CD4-positive, alpha-beta memory T cell (primary cell): ENCODE measurements at regions not wholly inside any gene's neighbourhood (a gene's known extent, or its start where the extent isn't known, plus 50 kb on each side); places are given as distances from the start of the nearest gene placed in this dataset.

Experiments used
- CTCF ChIA-PET: fragments of 350-600 bp; sonication (Branson Sonifier 250); formaldehyde crosslinking; loops from one replicate; lab custom pipeline; 2021; ENCODE audit warnings: inconsistent platforms; ENCODE audit not compliant: partially characterized antibody; lab: Charles Lee
- POLR2A ChIA-PET: fragments of 350-600 bp; sonication (Branson Sonifier 250); formaldehyde crosslinking; loops from one replicate; lab custom pipeline; 2021; ENCODE audit not compliant: partially characterized antibody; lab: Charles Lee
- DNase-seq, 5 donors: peaks; one replicate each; pipeline versions ENCODE4 v3.0.0 to v3.0.0-alpha.2; 2020 to 2022; ENCODE audit warnings: mixed read lengths in 1 of 5
- H3K27ac ChIP-seq: one replicate; pipeline ENCODE4 v1.7.0; 2013; ENCODE audit warnings: low read depth, low read length
- H3K27me3 ChIP-seq: 2 replicates; pipeline ENCODE4 v1.7.0; 2013; ENCODE audit warnings: mild to moderate bottlenecking, low read length, moderate library complexity; ENCODE audit not compliant: insufficient read depth
- H3K36me3 ChIP-seq: 2 replicates; pipeline ENCODE4 v1.7.0; 2013; ENCODE audit warnings: mild to moderate bottlenecking, low read length, moderate library complexity; ENCODE audit not compliant: insufficient read depth
- H3K4me1 ChIP-seq: 2 replicates; pipeline ENCODE4 v1.7.0; 2013; ENCODE audit warnings: mild to moderate bottlenecking, low read length, moderate library complexity; ENCODE audit not compliant: insufficient read depth
- H3K4me3 ChIP-seq, 2 donors: one replicate each; pipeline ENCODE4 v1.7.0; 2013; ENCODE audit warnings: low read length in 2 of 2, mild to moderate bottlenecking in 1 of 2
- H3K9me3 ChIP-seq, 2 donors: one replicate each; pipeline ENCODE4 v1.7.0; 2013; ENCODE audit warnings: low read length in 2 of 2, control low read depth in 1 of 2; ENCODE audit not compliant: control insufficient read depth in 1 of 2
- H3K27ac Mint-ChIP-seq, 7 donors: one replicate each; pipeline ENCODE4 v1.8.0; 2020 to 2021; ENCODE audit warnings: mixed read lengths in 7 of 7, mild to moderate bottlenecking in 6 of 7, inconsistent platforms in 3 of 7, moderate library complexity in 3 of 7
- H3K27me3 Mint-ChIP-seq, 2 donors: one replicate each; pipeline ENCODE4 v1.8.0; 2020 to 2021; ENCODE audit warnings: mixed read lengths in 2 of 2
- H3K36me3 Mint-ChIP-seq, 2 donors: one replicate each; pipeline ENCODE4 v1.8.0; 2020 to 2021; ENCODE audit warnings: mixed read lengths in 2 of 2, inconsistent platforms in 1 of 2, mild to moderate bottlenecking in 1 of 2
- H3K4me1 Mint-ChIP-seq, 4 donors: one replicate each; pipeline ENCODE4 v1.8.0; 2020 to 2021; ENCODE audit warnings: mixed read lengths in 4 of 4, mild to moderate bottlenecking in 1 of 4
- H3K4me3 Mint-ChIP-seq, 8 donors: one replicate each; pipeline ENCODE4 v1.8.0; 2020 to 2021; ENCODE audit warnings: mixed read lengths in 8 of 8, mild to moderate bottlenecking in 7 of 8, moderate library complexity in 6 of 8, inconsistent platforms in 3 of 8
- H3K9me3 Mint-ChIP-seq, 8 donors: one replicate each; pipeline ENCODE4 v1.8.0; 2020 to 2021; ENCODE audit warnings: mixed read lengths in 8 of 8, mild to moderate bottlenecking in 5 of 8, inconsistent platforms in 3 of 8, moderate library complexity in 1 of 8
- intact Hi-C: fragments of 100-400 bp; cut with micrococcal nuclease; formaldehyde crosslinking; loops from one replicate; pipeline ENCODE4 v1.15.1; 2023

- Mint-ChIP-seq H3K36me3 (no peaks in the 10 kb centered on the region), H3K4me1 (no peaks in the 10 kb centered on the region), H3K27me3 (no peaks in the 10 kb centered on the region), H3K4me3 (no peak overlapping the region), H3K27ac (no peak overlapping the region), H3K9me3 (peaks cover 3 to 33% (median 13%) of the 10 kb centered on the region in 8 donors)
- no peaks in the 10 kb centered on the region for H3K9me3 ChIP-seq
- intact Hi-C loops = no loop called here
- H3K36me3 ChIP-seq = no peaks in the 10 kb centered on the region
- H3K27me3 ChIP-seq = no peaks in the 10 kb centered on the region
- DNase-seq = no peak
- no peak overlapping the region for H3K27ac ChIP-seq
- no peak overlapping the region for H3K4me3 ChIP-seq
- POLR2A ChIA-PET = no interaction called here
- no peaks in the 10 kb centered on the region for H3K4me1 ChIP-seq
- CTCF ChIA-PET = no interaction called here
Observed at GRCh38 chr2:57448816-57449215, 597.8 kb upstream of the VRK2 start.

DNA sequence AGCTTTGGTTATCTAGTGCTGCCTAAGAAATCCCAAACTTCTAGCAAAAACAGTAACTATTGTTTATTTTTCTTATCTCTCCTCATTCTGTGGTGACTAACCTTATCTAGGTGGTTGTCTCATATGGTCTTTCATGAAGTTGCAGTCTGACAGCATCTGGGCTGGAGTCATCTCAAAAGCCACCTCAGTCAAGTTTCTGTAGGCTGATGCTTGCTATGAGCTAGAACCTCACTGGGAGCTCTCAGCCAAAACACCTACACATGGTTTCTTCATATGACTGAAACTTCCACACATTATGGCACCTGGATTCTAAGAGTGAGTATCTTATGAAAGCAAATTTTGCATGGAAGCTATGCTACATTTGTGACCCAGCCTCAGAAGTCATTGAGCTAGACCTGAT is 596.4 kb upstream of the VRK2 start:
- H3K27me3 ChIP-seq = no peaks in the 10 kb centered on the region
- H3K4me1 Mint-ChIP-seq = no peaks in the 10 kb centered on the region

DNA sequence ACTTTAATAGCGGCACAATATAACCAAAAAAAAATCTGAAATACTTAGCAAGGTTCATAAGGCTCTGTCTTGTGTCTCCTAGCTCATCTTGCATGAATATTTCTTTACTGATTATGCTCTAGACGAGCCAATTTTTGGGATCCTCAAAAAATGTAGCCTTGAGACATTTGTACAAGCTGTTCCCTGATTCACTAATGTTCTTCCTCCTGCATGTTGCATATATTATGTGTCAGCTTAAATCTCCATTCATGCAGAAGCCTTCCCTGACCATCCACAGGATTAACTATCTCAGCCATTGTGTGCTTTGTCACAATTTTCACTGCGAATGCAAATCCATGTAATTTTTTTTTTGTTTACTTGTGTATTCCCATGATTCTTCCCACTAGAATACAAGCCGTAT is 594.0 kb upstream of the VRK2 start:
- no peak for DNase-seq
- Mint-ChIP-seq H3K4me1 (no peaks in the 10 kb centered on the region), H3K9me3 (peaks cover 0 to 29% (median 8%) of the 10 kb centered on the region in 8 donors), H3K27me3 (no peaks in the 10 kb centered on the region), H3K27ac (no peak overlapping the region), H3K4me3 (no peak overlapping the region), H3K36me3 (no peaks in the 10 kb centered on the region)
- no peaks in the 10 kb centered on the region for H3K27me3 ChIP-seq
- no peaks in the 10 kb centered on the region for H3K9me3 ChIP-seq
- intact Hi-C loops = no loop called here
- POLR2A ChIA-PET = no interaction called here
- no peak overlapping the region for H3K27ac ChIP-seq
- CTCF ChIA-PET = no interaction called here
- H3K36me3 ChIP-seq = no peaks in the 10 kb centered on the region
- no peaks in the 10 kb centered on the region for H3K4me1 ChIP-seq
- no peak overlapping the region for H3K4me3 ChIP-seq

More for the DNA sequence above, 596.4 kb upstream of the VRK2 start:
- no peak overlapping the region for H3K4me3 Mint-ChIP-seq
- POLR2A ChIA-PET = no interaction called here
- H3K9me3 ChIP-seq = no peaks in the 10 kb centered on the region
- no peak overlapping the region for H3K27ac Mint-ChIP-seq
- H3K4me3 ChIP-seq = no peak overlapping the region
- no peaks in the 10 kb centered on the region for H3K27me3 Mint-ChIP-seq
- no peaks in the 10 kb centered on the region for H3K36me3 Mint-ChIP-seq
- no peaks in the 10 kb centered on the region for H3K4me1 ChIP-seq
- H3K36me3 ChIP-seq = no peaks in the 10 kb centered on the region
- H3K27ac ChIP-seq = no peak overlapping the region
- DNase-seq = no peak
- intact Hi-C loops = no loop called here
- CTCF ChIA-PET = no interaction called here
- H3K9me3 Mint-ChIP-seq = peaks cover under 1 to 30% (median 9%) of the 10 kb centered on the region in 8 donors

DNA sequence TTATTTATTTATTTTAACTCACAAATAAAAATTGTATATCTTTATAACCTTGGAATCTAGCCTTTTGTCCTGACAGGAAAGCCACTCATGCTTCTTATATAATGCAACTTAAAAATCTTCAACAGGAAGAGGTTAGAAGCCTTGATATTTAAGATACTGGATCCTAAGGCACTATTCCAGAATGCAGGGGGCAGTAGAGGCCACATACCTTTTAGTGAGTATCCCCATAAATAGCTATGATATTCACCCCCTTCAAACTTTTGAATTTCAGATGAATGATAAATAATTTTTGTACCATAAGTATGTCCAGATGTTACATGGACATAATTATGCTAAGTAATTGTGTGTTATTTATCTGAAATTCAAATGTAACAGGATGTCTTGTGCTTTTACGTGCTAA is 592.7 kb upstream of the VRK2 start:
- intact Hi-C loops = no loop called here
- Mint-ChIP-seq H3K36me3 (no peaks in the 10 kb centered on the region), H3K4me1 (no peaks in the 10 kb centered on the region), H3K27me3 (no peaks in the 10 kb centered on the region), H3K27ac (no peak overlapping the region), H3K4me3 (no peak overlapping the region), H3K9me3 (peaks cover 0 to 34% (median 9%) of the 10 kb centered on the region in 8 donors)
- Histone ChIP-seq H3K4me1 (no peaks in the 10 kb centered on the region), H3K9me3 (no peaks in the 10 kb centered on the region), H3K36me3 (no peaks in the 10 kb centered on the region), H3K27ac (no peak overlapping the region), H3K27me3 (no peaks in the 10 kb centered on the region), H3K4me3 (no peak overlapping the region)
- POLR2A ChIA-PET = no interaction called here
- CTCF ChIA-PET = no interaction called here
- no peak for DNase-seq

- ChIA-PET POLR2A (no interaction called here), CTCF (no interaction called here)
- no peaks in the 10 kb centered on the region for H3K27me3 Mint-ChIP-seq
- no peak overlapping the region for H3K27ac Mint-ChIP-seq
- H3K36me3 ChIP-seq = no peaks in the 10 kb centered on the region
- H3K27ac ChIP-seq = no peak overlapping the region
- H3K4me3 Mint-ChIP-seq = no peak overlapping the region
- no peak for DNase-seq
- intact Hi-C loops = no loop called here
- no peak overlapping the region for H3K4me3 ChIP-seq
- no peaks in the 10 kb centered on the region for H3K4me1 Mint-ChIP-seq
- no peaks in the 10 kb centered on the region for H3K36me3 Mint-ChIP-seq
- no peaks in the 10 kb centered on the region for H3K4me1 ChIP-seq
- H3K27me3 ChIP-seq = no peaks in the 10 kb centered on the region
- H3K9me3 Mint-ChIP-seq = peaks cover 0 to 36% (median 15%) of the 10 kb centered on the region in 8 donors
- H3K9me3 ChIP-seq = no peaks in the 10 kb centered on the region
Observed at GRCh38 chr2:57460396-57461276, 586.0 kb upstream of the VRK2 start.

- peaks cover 0 to 39% (median 16%) of the 10 kb centered on the region in 8 donors for H3K9me3 Mint-ChIP-seq
- H3K4me1 Mint-ChIP-seq = no peaks in the 10 kb centered on the region
- no peaks in the 10 kb centered on the region for H3K27me3 ChIP-seq
- H3K9me3 ChIP-seq = no peaks in the 10 kb centered on the region
- POLR2A ChIA-PET = no interaction called here
- no peak overlapping the region for H3K4me3 ChIP-seq
- CTCF ChIA-PET = no interaction called here
- H3K27ac ChIP-seq = no peak overlapping the region
- H3K4me3 Mint-ChIP-seq = no peak overlapping the region
- intact Hi-C loops = no loop called here
- H3K36me3 ChIP-seq = no peaks in the 10 kb centered on the region
- H3K27me3 Mint-ChIP-seq = no peaks in the 10 kb centered on the region
- H3K27ac Mint-ChIP-seq = no peak overlapping the region
- H3K4me1 ChIP-seq = no peaks in the 10 kb centered on the region
- no peak for DNase-seq
- no peaks in the 10 kb centered on the region for H3K36me3 Mint-ChIP-seq
Observed at GRCh38 chr2:57461624-57462023, 585.0 kb upstream of the VRK2 start.

- no peaks in the 10 kb centered on the region for H3K4me1 Mint-ChIP-seq
- Histone ChIP-seq H3K36me3 (no peaks in the 10 kb centered on the region), H3K27ac (no peak overlapping the region), H3K27me3 (no peaks in the 10 kb centered on the region), H3K4me3 (no peak overlapping the region), H3K9me3 (peaks cover 0 to 5% of the 10 kb centered on the region in 2 donors), H3K4me1 (no peaks in the 10 kb centered on the region)
- no peak for DNase-seq
- ChIA-PET POLR2A (no interaction called here), CTCF (no interaction called here)
- H3K9me3 Mint-ChIP-seq = peaks cover 0 to 33% (median 14%) of the 10 kb centered on the region in 8 donors
- no peak overlapping the region for H3K4me3 Mint-ChIP-seq
- no peaks in the 10 kb centered on the region for H3K36me3 Mint-ChIP-seq
- intact Hi-C loops = no loop called here
- H3K27ac Mint-ChIP-seq = no peak overlapping the region
- H3K27me3 Mint-ChIP-seq = no peaks in the 10 kb centered on the region
Observed at GRCh38 chr2:57465067-57465466, 581.5 kb upstream of the VRK2 start.
